ENCODE measurements at regions not wholly inside any gene's neighbourhood (a gene's known extent, or its start where the extent isn't known, plus 50 kb on each side); places are given as distances from the start of the nearest gene placed in this dataset.
"Not testable (repeated sequence)": the region's sequence is repeated elsewhere in the genome, so short reads cannot be mapped to it uniquely, and the experiment has no call there.

DNA sequence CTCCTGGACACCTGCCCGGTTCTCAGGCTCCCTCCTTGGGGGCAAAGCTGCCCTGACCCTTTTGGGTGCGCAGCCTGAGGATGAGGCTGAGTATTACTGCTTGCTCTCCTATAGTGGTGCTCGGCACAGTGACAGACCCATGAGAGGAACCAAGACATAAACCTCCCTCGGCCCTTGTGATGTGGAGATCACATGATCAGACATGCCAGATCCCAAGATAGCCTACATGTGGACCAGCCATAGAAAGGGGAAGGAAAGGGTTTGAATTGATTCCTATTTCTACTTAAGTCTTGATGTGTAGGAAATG is 125.3 kb downstream of the VPREB1 start:
- H3K27me3 Mint-ChIP-seq = peaks cover 76% of the 10 kb centered on the region
- ATAC-seq (no peak), DNase-seq (no peak)
- no peaks in the 10 kb centered on the region for H3K36me3 Mint-ChIP-seq
- no peak overlapping the region for H3K4me3 Mint-ChIP-seq
- no peaks in the 10 kb centered on the region for H3K9me3 Mint-ChIP-seq (ENCODE audit: low read depth)
- no peak overlapping the region for H3K27ac Mint-ChIP-seq
- CTCF ChIA-PET = no interaction called here
- no peaks in the 10 kb centered on the region for H3K4me1 Mint-ChIP-seq

GRCh38 chr22:22371031-22371541 is 126.5 kb downstream of the VPREB1 start:
- Mint-ChIP-seq H3K4me3 (no peak overlapping the region), H3K27me3 (peaks cover 72% of the 10 kb centered on the region), H3K27ac (no peak overlapping the region), H3K9me3 (ENCODE audit: low read depth) (no peaks in the 10 kb centered on the region), H3K36me3 (no peaks in the 10 kb centered on the region), H3K4me1 (no peaks in the 10 kb centered on the region)
- no peak for ATAC-seq
- CTCF ChIA-PET = no interaction called here
- no peak for DNase-seq

DNA sequence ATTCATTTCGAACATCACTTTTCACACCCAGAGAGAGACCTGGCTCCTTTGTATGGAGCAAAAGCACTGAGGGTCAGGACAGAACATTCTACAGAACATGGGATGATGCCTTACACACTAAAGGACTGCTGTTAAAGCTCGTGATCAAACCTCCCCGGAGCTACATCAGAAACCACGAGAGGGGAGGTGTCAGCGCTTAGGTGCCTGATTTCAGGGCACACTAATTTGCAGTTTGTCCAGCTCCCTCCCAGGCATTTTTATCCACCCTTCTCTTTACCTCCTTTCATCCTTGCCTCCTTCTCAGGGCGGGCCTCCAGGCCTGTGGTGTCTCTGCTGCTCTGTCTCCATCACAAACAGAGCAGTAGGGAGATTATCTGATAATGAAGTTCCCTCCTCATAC is 127.5 kb downstream of the VPREB1 start:
- H3K4me3 Mint-ChIP-seq = no peak overlapping the region
- H3K27ac Mint-ChIP-seq = no peak overlapping the region
- no peaks in the 10 kb centered on the region for H3K36me3 Mint-ChIP-seq
- CTCF ChIA-PET = no interaction called here
- DNase-seq = no peak
- H3K4me1 Mint-ChIP-seq = no peaks in the 10 kb centered on the region
- peaks cover 65% of the 10 kb centered on the region for H3K27me3 Mint-ChIP-seq
- no peak for ATAC-seq
- no peaks in the 10 kb centered on the region for H3K9me3 Mint-ChIP-seq (ENCODE audit: low read depth)

- Mint-ChIP-seq H3K4me1 (no peaks in the 10 kb centered on the region), H3K27me3 (peaks cover 59% of the 10 kb centered on the region), H3K36me3 (no peaks in the 10 kb centered on the region), H3K27ac (no peak overlapping the region), H3K9me3 (ENCODE audit: low read depth) (no peaks in the 10 kb centered on the region), H3K4me3 (no peak overlapping the region)
- DNase-seq (no peak), ATAC-seq (no peak)
- CTCF ChIA-PET = interaction anchor here (0.9 kb wide), 1 partner anchor 166 kb away, joined by 4 read pairs; no protein-coding TSS in a partner anchor
Measured at GRCh38 chr22:22374163-22374562, 129.6 kb downstream of the VPREB1 start.

DNA sequence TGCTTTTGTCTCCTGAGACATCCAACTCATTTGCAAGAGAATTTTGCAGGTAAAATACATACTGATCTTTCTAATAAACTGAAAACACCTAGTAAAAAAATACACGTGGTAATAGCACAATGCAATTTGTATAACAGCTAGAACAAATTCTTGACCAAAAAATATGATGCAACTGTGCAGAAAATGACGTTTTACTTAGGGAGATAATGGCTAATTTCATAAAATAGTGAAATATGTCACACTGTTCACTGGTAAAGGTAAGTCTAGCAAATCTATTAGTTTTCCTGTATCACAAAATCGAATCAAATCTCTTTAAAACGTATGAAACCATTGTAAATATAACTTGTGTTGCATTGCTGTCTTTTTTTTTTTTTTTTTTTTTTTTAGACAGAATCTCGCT is 130.0 kb downstream of the VPREB1 start:
- CTCF ChIA-PET = no interaction called here
- ATAC-seq (no peak), DNase-seq (no peak)
- Mint-ChIP-seq H3K4me1 (no peaks in the 10 kb centered on the region), H3K9me3 (ENCODE audit: low read depth) (no peaks in the 10 kb centered on the region), H3K27ac (no peak overlapping the region), H3K4me3 (no peak overlapping the region), H3K27me3 (peaks cover 58% of the 10 kb centered on the region), H3K36me3 (no peaks in the 10 kb centered on the region)

GRCh38 chr22:22375576-22376351 is 131.2 kb downstream of the VPREB1 start:
- H3K36me3 Mint-ChIP-seq = no peaks in the 10 kb centered on the region
- H3K27me3 Mint-ChIP-seq = peaks cover 57% of the 10 kb centered on the region
- no peak overlapping the region for H3K4me3 Mint-ChIP-seq
- H3K9me3 Mint-ChIP-seq (ENCODE audit: low read depth) = no peaks in the 10 kb centered on the region
- H3K27ac Mint-ChIP-seq = no peak overlapping the region
- CTCF ChIA-PET = no interaction called here
- no peaks in the 10 kb centered on the region for H3K4me1 Mint-ChIP-seq
- ATAC-seq (no peak), DNase-seq (no peak)

DNA sequence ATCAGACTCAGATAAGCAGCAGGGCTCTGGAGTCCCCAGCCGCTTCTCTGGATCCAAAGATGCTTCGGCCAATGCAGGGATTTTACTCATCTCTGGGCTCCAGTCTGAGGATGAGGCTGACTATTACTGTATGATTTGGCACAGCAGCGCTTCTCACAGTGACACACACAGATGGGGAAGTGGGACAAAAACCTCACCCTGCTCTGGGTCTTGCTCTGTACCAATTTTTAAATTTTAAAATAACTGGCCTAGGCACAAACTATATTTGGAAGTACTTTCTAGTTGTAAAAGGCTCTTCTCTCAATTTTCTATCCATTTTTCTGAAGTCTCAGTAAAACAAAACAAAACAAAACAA is 131.7 kb downstream of the VPREB1 start:
- Mint-ChIP-seq H3K27me3 (peaks cover 54% of the 10 kb centered on the region), H3K4me3 (no peak overlapping the region), H3K4me1 (no peaks in the 10 kb centered on the region), H3K27ac (no peak overlapping the region), H3K36me3 (no peaks in the 10 kb centered on the region), H3K9me3 (ENCODE audit: low read depth) (no peaks in the 10 kb centered on the region)
- CTCF ChIA-PET = no interaction called here
- DNase-seq (no peak), ATAC-seq (no peak)

- H3K27ac Mint-ChIP-seq; ATAC-seq; DNase-seq; H3K4me1 Mint-ChIP-seq; H3K36me3 Mint-ChIP-seq; CTCF ChIA-PET; H3K9me3 Mint-ChIP-seq (ENCODE audit: low read depth); H3K4me3 Mint-ChIP-seq: not testable (repeated sequence)
- peaks cover 52% of the 10 kb centered on the region for H3K27me3 Mint-ChIP-seq
Measured at GRCh38 chr22:22376884-22377283, 131.7 kb downstream of the ZNF280B start.

- H3K27me3 Mint-ChIP-seq = peaks cover 50% of the 10 kb centered on the region
- H3K36me3 Mint-ChIP-seq = no peaks in the 10 kb centered on the region
- H3K4me1 Mint-ChIP-seq = no peaks in the 10 kb centered on the region
- H3K27ac Mint-ChIP-seq = no peak overlapping the region
- CTCF ChIA-PET = no interaction called here
- ATAC-seq (no peak), DNase-seq (no peak)
- no peaks in the 10 kb centered on the region for H3K9me3 Mint-ChIP-seq (ENCODE audit: low read depth)
- H3K4me3 Mint-ChIP-seq = no peak overlapping the region
Measured at GRCh38 chr22:22377335-22377734, 131.2 kb downstream of the ZNF280B start.

DNA sequence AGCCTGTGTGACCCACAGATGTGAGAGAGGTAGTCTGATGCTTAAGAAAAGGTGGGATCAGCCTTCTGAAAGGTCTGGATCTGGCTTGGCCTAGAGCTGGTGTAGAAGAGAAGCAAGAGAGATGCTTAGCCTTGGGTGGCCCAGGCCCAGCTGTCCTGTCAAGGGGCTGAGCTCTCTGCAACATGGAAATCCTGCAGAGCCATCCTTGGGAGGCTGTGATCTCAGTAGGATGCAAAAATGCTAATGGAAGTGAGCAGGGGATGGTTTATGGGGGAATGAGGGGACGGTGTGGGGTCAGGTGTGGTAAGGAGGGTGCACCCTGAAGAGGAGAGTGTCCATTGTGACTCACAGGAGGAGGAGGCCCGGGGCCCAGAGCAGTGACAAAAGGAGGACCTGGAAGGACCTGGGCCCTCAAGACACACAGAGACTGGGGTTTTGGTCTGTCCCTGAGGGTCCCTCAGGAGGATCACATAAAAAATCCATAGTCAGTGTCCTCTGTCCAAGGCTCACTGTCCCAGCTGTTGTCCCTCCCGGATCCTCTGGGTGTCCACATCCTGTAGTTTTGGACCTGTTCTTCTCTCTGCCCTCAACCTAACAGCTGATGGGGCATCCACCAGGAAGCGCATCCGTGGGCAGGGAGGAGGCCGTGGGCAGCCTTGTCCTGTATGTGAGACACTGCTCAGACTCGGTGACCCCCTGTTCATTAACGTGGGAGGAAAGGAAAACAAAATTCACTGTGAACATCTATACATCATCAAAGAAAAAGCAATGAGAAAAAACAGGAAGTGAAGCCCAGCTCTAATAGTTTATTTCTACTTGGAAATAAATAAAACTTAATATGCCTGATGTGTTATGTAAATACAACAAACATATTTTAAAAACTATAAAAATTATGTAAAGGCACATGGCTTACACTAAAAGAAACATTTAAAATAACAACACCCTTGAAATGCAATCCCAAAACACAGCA is 129.8 kb downstream of the ZNF280B start:
- CTCF ChIA-PET = no interaction called here
- Mint-ChIP-seq H3K9me3 (ENCODE audit: low read depth) (no peaks in the 10 kb centered on the region), H3K36me3 (no peaks in the 10 kb centered on the region), H3K27ac (no peak overlapping the region), H3K27me3 (peaks cover 53% of the 10 kb centered on the region), H3K4me3 (no peak overlapping the region), H3K4me1 (no peaks in the 10 kb centered on the region)
- DNase-seq (no peak), ATAC-seq (no peak)

DNA sequence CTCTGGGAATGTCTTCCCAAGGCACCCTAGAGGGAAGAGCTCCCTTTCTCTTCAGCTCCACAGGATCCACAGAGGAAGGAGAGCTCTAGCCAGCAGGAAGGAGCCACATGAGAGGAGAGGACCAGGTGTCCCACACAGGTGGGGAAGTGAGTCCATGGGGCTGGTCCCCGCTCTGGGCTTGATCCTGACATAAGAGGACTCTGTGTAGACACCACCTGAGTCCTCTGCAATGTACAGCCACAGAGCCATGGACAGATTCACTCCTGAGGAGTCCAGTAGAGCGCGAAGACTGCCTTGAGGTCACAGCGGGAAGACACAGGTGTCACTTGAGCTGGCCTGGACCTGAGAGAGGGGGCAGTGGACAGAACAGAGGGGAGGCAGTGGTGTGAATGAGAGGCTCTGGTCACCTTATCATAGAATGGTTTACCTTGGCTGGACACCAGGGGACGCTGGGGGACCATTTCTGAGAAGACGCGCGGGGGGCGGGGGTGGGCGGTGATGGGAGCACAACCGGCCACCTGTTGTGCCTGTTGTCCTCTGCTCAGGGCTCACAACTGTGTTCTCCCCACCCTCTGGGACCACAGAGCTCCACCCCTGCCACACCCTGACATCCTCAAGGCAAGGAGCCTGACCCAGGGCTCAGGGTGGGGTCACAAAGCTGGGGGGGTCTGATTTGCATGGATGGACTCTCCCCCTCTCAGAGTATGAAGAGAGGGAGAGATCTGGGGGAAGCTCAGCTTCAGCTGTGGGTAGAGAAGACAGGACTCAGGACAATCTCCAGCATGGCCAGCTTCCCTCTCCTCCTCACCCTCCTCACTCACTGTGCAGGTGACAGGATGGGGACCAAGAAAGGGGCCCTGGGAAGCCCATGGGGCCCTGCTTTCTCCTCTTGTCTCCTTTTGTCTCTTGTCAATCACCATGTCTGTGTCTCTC is 128.2 kb downstream of the ZNF280B start:
- Mint-ChIP-seq H3K4me1 (no peaks in the 10 kb centered on the region), H3K27ac (no peak overlapping the region), H3K4me3 (no peak overlapping the region), H3K9me3 (ENCODE audit: low read depth) (no peaks in the 10 kb centered on the region), H3K27me3 (peaks cover 53% of the 10 kb centered on the region), H3K36me3 (no peaks in the 10 kb centered on the region)
- CTCF ChIA-PET = no interaction called here
- DNase-seq = no peak
- ATAC-seq = no peak

DNA sequence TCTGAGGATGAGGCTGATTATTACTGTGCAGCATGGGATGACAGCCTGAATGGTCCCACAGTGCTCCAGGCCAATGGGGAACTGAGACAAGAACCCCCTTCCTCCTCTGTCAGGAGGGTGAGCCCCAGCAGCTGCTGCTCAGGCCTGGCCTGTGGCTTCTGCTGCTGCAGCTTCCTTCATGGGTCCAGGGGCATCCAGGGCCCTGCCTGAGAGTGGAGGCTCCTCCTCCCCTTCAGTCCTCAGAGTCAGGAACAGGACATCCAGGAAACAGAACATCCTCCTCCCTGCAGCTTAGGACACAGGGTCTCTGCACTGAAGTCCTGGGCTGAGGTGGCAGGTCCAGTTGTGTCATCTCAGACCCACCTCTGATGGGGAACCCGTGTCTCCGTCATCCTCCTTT is 127.2 kb downstream of the ZNF280B start:
- H3K9me3 Mint-ChIP-seq (ENCODE audit: low read depth); H3K4me3 Mint-ChIP-seq; DNase-seq; CTCF ChIA-PET; H3K27ac Mint-ChIP-seq; H3K4me1 Mint-ChIP-seq; ATAC-seq; H3K36me3 Mint-ChIP-seq: not testable (repeated sequence)
- H3K27me3 Mint-ChIP-seq = peaks cover 55% of the 10 kb centered on the region

DNA sequence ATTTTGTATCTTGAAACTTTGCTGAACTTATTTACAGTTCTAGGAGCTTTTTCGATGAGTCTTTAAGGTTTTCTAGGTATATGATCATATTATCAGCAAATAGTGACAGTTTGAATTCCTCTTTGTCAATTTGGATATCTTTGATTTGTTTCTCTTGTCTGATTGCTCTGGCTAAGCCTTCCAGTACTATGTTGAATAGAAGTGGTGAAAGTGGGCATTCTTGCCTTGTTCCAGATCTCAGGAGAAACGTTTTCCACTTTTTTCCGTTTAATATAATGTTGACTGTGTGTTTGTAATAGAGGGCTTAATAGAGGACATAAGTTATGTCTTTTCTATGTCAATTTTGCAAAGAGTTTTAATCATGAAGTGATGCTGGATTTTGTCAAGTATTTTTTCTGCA is 124.3 kb downstream of the ZNF280B start:
- CTCF ChIA-PET = no interaction called here
- H3K27ac Mint-ChIP-seq = no peak overlapping the region
- H3K36me3 Mint-ChIP-seq = no peaks in the 10 kb centered on the region
- H3K4me3 Mint-ChIP-seq = no peak overlapping the region
- H3K4me1 Mint-ChIP-seq = no peaks in the 10 kb centered on the region
- H3K9me3 Mint-ChIP-seq (ENCODE audit: low read depth) = no peaks in the 10 kb centered on the region
- DNase-seq (no peak), ATAC-seq (no peak)
- H3K27me3 Mint-ChIP-seq = peaks cover 60% of the 10 kb centered on the region
